Suppressor macrophage treated with lipopolysaccharide for 4 hours (primary cell): ENCODE measurements at regions not wholly inside any gene's neighbourhood (a gene's known extent, or its start where the extent isn't known, plus 50 kb on each side); places are given as distances from the start of the nearest gene placed in this dataset.
"Not testable (repeated sequence)": the region's sequence is repeated elsewhere in the genome, so short reads cannot be mapped to it uniquely, and the experiment has no call there.

Source experiments
- DNase-seq: peaks from one replicate; pipeline ENCODE4 v3.0.0-alpha.2; 2020

GRCh38 chr10:124176349-124177179, 83.2 kb upstream of the CHST15 start:
- no peak for DNase-seq

- no peak for DNase-seq
Measured at GRCh38 chr10:124175701-124176348, 82.4 kb upstream of the CHST15 start.

- no peak for DNase-seq
Measured at GRCh38 chr10:124174673-124175645, 81.6 kb upstream of the CHST15 start.

GRCh38 chr10:124174071-124174566, 80.7 kb upstream of the CHST15 start:
- no peak for DNase-seq

GRCh38 chr10:124173298-124173900, 80.0 kb upstream of the CHST15 start:
- no peak for DNase-seq

GRCh38 chr10:124172181-124172916, 79.0 kb upstream of the CHST15 start:
- no peak for DNase-seq

GRCh38 chr10:124171561-124171960, 78.2 kb upstream of the CHST15 start:
- no peak for DNase-seq

GRCh38 chr10:124170631-124171030, 77.2 kb upstream of the CHST15 start:
- no peak for DNase-seq

GRCh38 chr10:124168991-124169802, 75.8 kb upstream of the CHST15 start:
- no peak for DNase-seq

GRCh38 chr10:124168581-124168980, 75.2 kb upstream of the CHST15 start:
- DNase-seq, result no peak

GRCh38 chr10:124167925-124168324, 74.5 kb upstream of the CHST15 start:
- DNase-seq, result not testable (repeated sequence)

GRCh38 chr10:124166431-124167125, 73.2 kb upstream of the CHST15 start:
- no peak for DNase-seq

GRCh38 chr10:124165827-124166226, 72.4 kb upstream of the CHST15 start:
- no peak for DNase-seq

GRCh38 chr10:124165311-124165710, 71.9 kb upstream of the CHST15 start:
- DNase-seq, result no peak

GRCh38 chr10:124164264-124164663, 70.9 kb upstream of the CHST15 start:
- no peak for DNase-seq

- DNase-seq, result no peak
Measured at GRCh38 chr10:124162774-124163354, 69.5 kb upstream of the CHST15 start.

GRCh38 chr10:124162136-124162535, 68.7 kb upstream of the CHST15 start:
- DNase-seq, result no peak

- no peak for DNase-seq
Measured at GRCh38 chr10:124161601-124162000, 68.2 kb upstream of the CHST15 start.

GRCh38 chr10:124160943-124161582, 67.7 kb upstream of the CHST15 start:
- DNase-seq, result no peak
